PC-3 (cell line): ENCODE measurements at regions not wholly inside any gene's neighbourhood (a gene's known extent, or its start where the extent isn't known, plus 50 kb on each side); places are given as distances from the start of the nearest gene placed in this dataset.

Experiments used
- CTCF ChIP-seq: fragments of 300-600 bp; sonication (generic); conservative IDR thresholded peaks from 2 replicates; pipeline ENCODE4 v1.5.1; 2017; ENCODE audit warnings: antibody characterized with exemption, low read depth, mild to moderate bottlenecking, low read length
- EZH2 ChIP-seq: fragments of 300-600 bp; sonication (generic); IDR thresholded peaks from one replicate; pipeline ENCODE4 v1.6.1; 2017; ENCODE audit warnings: antibody characterized with exemption, mild to moderate bottlenecking, low read length; ENCODE audit not compliant: unreplicated experiment

- TF ChIP-seq CTCF (no peak), EZH2 (no peak)
These were observed 70.2 kb upstream of the CDH6 start for GRCh38 chr5:31122998-31123951.
